Endothelial cell of umbilical vein (primary cell): ENCODE measurements at regions not wholly inside any gene's neighbourhood (a gene's known extent, or its start where the extent isn't known, plus 50 kb on each side); places are given as distances from the start of the nearest gene placed in this dataset.

Experiments
- BruUV-seq: library from RNA; stranded (reverse); fragments of 400-500 nt; replicated peaks from 2 replicates; lab custom pipeline; 2021; lab: Mats Ljungman, UMichigan
- CTCF ChIA-PET: fragments of 300-600, 350-600 bp; sonication (Branson Sonifier 250); formaldehyde crosslinking; loops from one replicate; lab custom pipeline; 2021; ENCODE audit warnings: antibody characterized with exemption, inconsistent platforms; lab: Charles Lee
- POLR2A ChIA-PET: fragments of 300-600, 350-600 bp; sonication (Branson Sonifier 250); formaldehyde crosslinking; loops from one replicate; lab custom pipeline; 2021; ENCODE audit warnings: antibody characterized with exemption, inconsistent platforms; lab: Charles Lee
- DNase-seq: peaks from one replicate; pipeline ENCODE4 v3.0.0-alpha.2; 2011; ENCODE audit warnings: low read depth, low spot score
- FAIRE-seq: peaks from 2 replicates; lab custom pipeline; 2011; peaks lifted over from hg19 to GRCh38; lab: Jason Lieb, UNC
- H2AFZ ChIP-seq: 2 replicates; pipeline ENCODE4 v1.6.0; 2012; ENCODE audit warnings: low read depth, low read length, control low read depth, inconsistent platforms
- H3K27ac ChIP-seq: 2 replicates; pipeline ENCODE4 v1.5.1; 2011; ENCODE audit warnings: low read depth, mild to moderate bottlenecking, control low read depth, low read length, moderate library complexity; ENCODE audit not compliant: insufficient read depth
- H3K27me3 ChIP-seq, 2 experiments: 2 replicates each; pipeline versions ENCODE4 v1.6.0 to v1.6.1; 2011; ENCODE audit warnings: low read length in 2 of 2, mixed read lengths in 1 of 2; ENCODE audit not compliant: control insufficient read depth in 2 of 2, insufficient read depth in 2 of 2
- H3K36me3 ChIP-seq, 2 experiments: 2 replicates in 1 of 2; 3 replicates in 1 of 2; pipeline ENCODE4 v1.5.1; 2011; ENCODE audit warnings: low read length in 2 of 2, mild to moderate bottlenecking in 1 of 2, moderate library complexity in 1 of 2; ENCODE audit not compliant: control insufficient read depth in 2 of 2, insufficient read depth in 2 of 2; ENCODE audit errors: extremely low read depth in 1 of 2
- H3K4me1 ChIP-seq: 3 replicates; pipeline ENCODE4 v1.5.1; 2011; ENCODE audit warnings: mild to moderate bottlenecking, low read length; ENCODE audit not compliant: control insufficient read depth, insufficient read depth; ENCODE audit errors: extremely low read depth
- H3K4me2 ChIP-seq: 2 replicates; pipeline ENCODE4 v1.6.1; 2011; ENCODE audit warnings: low read length, control low read depth, mixed read lengths; ENCODE audit not compliant: insufficient read depth
- H3K4me3 ChIP-seq, 3 experiments: fragments of 200-600 bp in 1 of 3; sonication (generic), shearing (Covaris generic) in 1 of 3; replicated peaks in 1 of 3; 2 replicates each; pipeline ENCODE4 v1.5.1; 2011 to 2016; ENCODE audit warnings: control low read depth in 3 of 3, low read length in 3 of 3, mild to moderate bottlenecking in 2 of 3, inconsistent platforms in 1 of 3, low read depth in 1 of 3, moderate library complexity in 1 of 3; ENCODE audit not compliant: insufficient read depth in 1 of 3
- H3K79me2 ChIP-seq: 2 replicates; pipeline ENCODE4 v1.6.0; 2012; ENCODE audit warnings: low read length, inconsistent platforms; ENCODE audit not compliant: control insufficient read depth, insufficient read depth
- H3K9ac ChIP-seq: replicated peaks from 2 replicates; pipeline ENCODE3; 2011; ENCODE audit warnings: low read length, control low read depth; ENCODE audit not compliant: insufficient read depth; ENCODE audit errors: extremely low read depth
- H3K9me1 ChIP-seq: replicated peaks from 3 replicates; pipeline ENCODE4 v1.6.0; 2011; ENCODE audit warnings: mild to moderate bottlenecking, low read length; ENCODE audit not compliant: control insufficient read depth, insufficient read depth; ENCODE audit errors: extremely low read depth
- H3K9me3 ChIP-seq: replicated peaks from 2 replicates; pipeline ENCODE4 v1.5.1; 2012; ENCODE audit warnings: low read length, inconsistent platforms; ENCODE audit not compliant: control insufficient read depth, insufficient read depth
- H4K20me1 ChIP-seq: replicated peaks from 2 replicates; pipeline ENCODE3; 2011; ENCODE audit warnings: mild to moderate bottlenecking, low read length; ENCODE audit not compliant: control insufficient read depth, insufficient read depth; ENCODE audit errors: extremely low read depth
- CTCF ChIP-seq, 2 donors: IDR thresholded peaks; 1 replicate in 1 of 2; 2 replicates in 1 of 2; pipeline ENCODE4 v1.5.1; 2011; ENCODE audit warnings: low read length in 2 of 2, mild to moderate bottlenecking in 2 of 2, moderate library complexity in 2 of 2, control low read depth in 1 of 2, inconsistent platforms in 1 of 2, low read depth in 1 of 2; ENCODE audit not compliant: insufficient read depth in 1 of 2; ENCODE audit errors: extremely low read depth in 1 of 2
- EZH2 ChIP-seq: IDR thresholded peaks from 2 replicates; pipeline ENCODE4 v1.6.1; 2012; ENCODE audit warnings: borderline replicate concordance, low read depth, mild to moderate bottlenecking, moderate library complexity, low read length, inconsistent platforms; ENCODE audit not compliant: severe bottlenecking
- FOS ChIP-seq: IDR thresholded peaks from 2 replicates; pipeline ENCODE4 v1.6.1; 2011; ENCODE audit warnings: mild to moderate bottlenecking, low read length, moderate library complexity, borderline replicate concordance; ENCODE audit not compliant: insufficient read depth
- GATA2 ChIP-seq: IDR thresholded peaks from 2 replicates; pipeline ENCODE4 v1.7.0; 2011; ENCODE audit warnings: low read depth, mild to moderate bottlenecking, moderate library complexity, mixed read lengths, low read length; ENCODE audit not compliant: insufficient read length, insufficient read depth
- JUN ChIP-seq: IDR thresholded peaks from 2 replicates; pipeline ENCODE4 v1.6.1; 2011; ENCODE audit warnings: borderline replicate concordance, low read depth; ENCODE audit not compliant: insufficient read length, insufficient read depth
- MAX ChIP-seq: IDR thresholded peaks from 2 replicates; pipeline ENCODE4 v1.6.1; 2011; ENCODE audit not compliant: insufficient read depth, insufficient read length
- MYC ChIP-seq: IDR thresholded peaks from one replicate; pipeline ENCODE4 v1.6.1; 2011; ENCODE audit warnings: mild to moderate bottlenecking, low read depth, low read length
- dilution Hi-C: fragments of 300-500 bp; cut with MboI; formaldehyde crosslinking; loops from one replicate; pipeline ENCODE4 v1.15.0; 2019; ENCODE audit warnings: low sequenced_read_pairs; ENCODE audit not compliant: extremely low pct_ligation_motif_present
- intact Hi-C: fragments of 100-400 bp; cut with micrococcal nuclease; formaldehyde crosslinking; loops from one replicate; pipeline ENCODE4 v1.10.0; 2022

GRCh38 chr5:133668458-133668857 is 56.1 kb upstream of the FSTL4 start:
- no peak for TF ChIP-seq FOS
- dilution Hi-C loops: no loop called here
- ChIA-PET CTCF (no interaction called here), POLR2A (no interaction called here)
- intact Hi-C loops: no loop called here
- no peak overlapping the region for H3K4me2 ChIP-seq
- H3K79me2 ChIP-seq: no peaks in the 10 kb centered on the region
- no peak overlapping the region for H3K4me3 ChIP-seq
- FAIRE-seq (no peak), DNase-seq (no peak)
- H3K9me1 ChIP-seq: no peaks in the 10 kb centered on the region
- BruUV-seq: no TSS peak
- H3K27me3 ChIP-seq: peaks cover 2 to 6% of the 10 kb centered on the region in 2 experiments
- no peaks in the 10 kb centered on the region for H3K9me3 ChIP-seq
- H4K20me1 ChIP-seq: no peaks in the 10 kb centered on the region
- no peak overlapping the region for H2AFZ ChIP-seq
- H3K4me1 ChIP-seq: no peaks in the 10 kb centered on the region
- no peak overlapping the region for H3K27ac ChIP-seq
- no peak overlapping the region for H3K9ac ChIP-seq
- no peaks in the 10 kb centered on the region for H3K36me3 ChIP-seq

DNA sequence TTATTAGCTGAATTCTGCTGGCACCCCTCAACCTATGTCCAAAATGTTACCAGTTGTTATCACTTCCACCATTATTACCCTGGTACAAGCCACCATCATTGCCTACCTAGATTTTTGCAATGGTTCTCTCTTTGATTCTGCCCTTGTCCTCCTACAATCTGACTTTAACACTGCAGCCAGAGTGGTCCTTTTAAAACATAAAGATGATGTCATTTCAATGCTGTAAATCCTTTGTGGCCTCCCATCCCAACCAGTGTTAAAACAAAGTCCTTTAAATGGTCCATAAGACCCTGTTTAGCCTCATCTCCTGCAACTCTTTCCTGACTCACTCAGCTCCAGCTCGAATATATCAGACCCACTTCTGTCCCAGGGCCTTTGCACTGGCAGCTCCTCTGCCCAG is 54.9 kb upstream of the FSTL4 start:
- no TSS peak for BruUV-seq
- no peak for DNase-seq
- intact Hi-C loops (no loop called here), dilution Hi-C loops (no loop called here)
- Histone ChIP-seq H2AFZ (no peak overlapping the region), H3K4me3 (no peak overlapping the region), H3K4me2 (no peak overlapping the region), H3K27me3 (peaks cover 0 to 4% of the 10 kb centered on the region in 2 experiments), H3K27ac (no peak overlapping the region), H3K9ac (no peak overlapping the region), H4K20me1 (no peaks in the 10 kb centered on the region), H3K36me3 (no peaks in the 10 kb centered on the region), H3K79me2 (no peaks in the 10 kb centered on the region), H3K4me1 (no peaks in the 10 kb centered on the region), H3K9me3 (no peaks in the 10 kb centered on the region), H3K9me1 (no peaks in the 10 kb centered on the region)
- ChIA-PET CTCF (no interaction called here), POLR2A (no interaction called here)
- TF ChIP-seq JUN (no peak), CTCF (IDR thresholded peaks at IDR 0.05; ENCODE audit: extremely low read depth in 1 of 2, insufficient read depth in 1 of 2, low read depth in 1 of 2, low read length in 2 of 2) (no peak), EZH2 (no peak), MYC (no peak), MAX (no peak), GATA2 (no peak)
- FAIRE-seq: no peak
